B cell (primary cell): ENCODE measurements at regions not wholly inside any gene's neighbourhood (a gene's known extent, or its start where the extent isn't known, plus 50 kb on each side); places are given as distances from the start of the nearest gene placed in this dataset.
"Not testable (repeated sequence)": the region's sequence is repeated elsewhere in the genome, so short reads cannot be mapped to it uniquely, and the experiment has no call there.

Experiments used
- ATAC-seq: fragments of 200-7000 bp; cut with Tn5 transposase; one replicate; pipeline ENCODE4 v1.10.0; 2021; ENCODE audit warnings: low read depth, mild to moderate bottlenecking, moderate number of reproducible peaks, moderate library complexity
- CTCF ChIA-PET: fragments of 350-600 bp; sonication (Branson Sonifier 250); formaldehyde crosslinking; loops from one replicate; lab custom pipeline; 2021; ENCODE audit warnings: antibody characterized with exemption, inconsistent platforms; lab: Charles Lee
- POLR2A ChIA-PET: fragments of 350-600 bp; sonication (Branson Sonifier 250); formaldehyde crosslinking; loops from one replicate; lab custom pipeline; 2021; ENCODE audit warnings: antibody characterized with exemption; lab: Charles Lee
- DNase-seq: peaks from one replicate; pipeline ENCODE4 v3.0.0; 2013
- H2AFZ ChIP-seq: 2 replicates; pipeline ENCODE4 v1.6.1; 2012; ENCODE audit warnings: mild to moderate bottlenecking, low read depth, low read length; ENCODE audit not compliant: insufficient read depth, poor library complexity, severe bottlenecking
- H3K27ac ChIP-seq, 2 donors: 1 replicate in 1 of 2; 2 replicates in 1 of 2; pipeline ENCODE4 v1.5.1; 2012 to 2013; ENCODE audit warnings: low read length in 2 of 2, mild to moderate bottlenecking in 2 of 2, moderate library complexity in 1 of 2
- H3K27me3 ChIP-seq, 4 experiments: fragments of 200-600 bp in 1 of 4; sonication (generic) in 1 of 4; replicated peaks in 1 of 4; 1 replicate in 2 of 4; 2 replicates in 2 of 4; pipeline versions ENCODE4 v1.6.1 to v1.7.0; 2013 to 2016; ENCODE audit warnings: low read length in 3 of 4, mild to moderate bottlenecking in 2 of 4, mixed read lengths in 1 of 4, moderate library complexity in 1 of 4; ENCODE audit not compliant: insufficient read depth in 4 of 4, control insufficient read depth in 3 of 4; ENCODE audit errors: control extremely low read depth in 1 of 4
- H3K36me3 ChIP-seq, 2 experiments: replicated peaks in 1 of 2; 1 replicate in 1 of 2; 2 replicates in 1 of 2; pipeline versions ENCODE4 v1.6.1 to v1.7.1; 2013; ENCODE audit warnings: low read length in 1 of 2; ENCODE audit not compliant: insufficient read depth in 2 of 2, control insufficient read depth in 1 of 2; ENCODE audit errors: control extremely low read depth in 1 of 2, extremely low read depth in 1 of 2
- H3K4me1 ChIP-seq, 2 donors: fragments of 200-600 bp in 1 of 2; sonication (generic) in 1 of 2; 1 replicate in 1 of 2; 2 replicates in 1 of 2; pipeline versions ENCODE4 v1.5.1 to v1.6.1; 2013 to 2017; ENCODE audit warnings: low read length in 2 of 2; ENCODE audit not compliant: control insufficient read depth in 2 of 2, insufficient read depth in 2 of 2
- H3K4me2 ChIP-seq: replicated peaks from 2 replicates; pipeline ENCODE3; 2012; ENCODE audit warnings: mild to moderate bottlenecking, low read depth, low read length; ENCODE audit not compliant: poor library complexity, severe bottlenecking
- H3K4me3 ChIP-seq, 5 experiments: fragments of 200-600 bp in 1 of 5; sonication (generic) in 1 of 5; 1 replicate in 3 of 5; 2 replicates in 2 of 5; pipeline versions ENCODE4 v1.5.1 to v1.7.0; 2011 to 2016; ENCODE audit warnings: low read length in 4 of 5, mild to moderate bottlenecking in 4 of 5, low read depth in 2 of 5, control low read depth in 1 of 5, moderate library complexity in 1 of 5; ENCODE audit not compliant: insufficient read depth in 1 of 5; ENCODE audit errors: control extremely low read depth in 1 of 5, extremely low read depth in 1 of 5
- H3K79me2 ChIP-seq: fragments of 200-600 bp; sonication (generic); one replicate; pipeline ENCODE4 v1.6.0; 2016; ENCODE audit warnings: low read length; ENCODE audit not compliant: control insufficient read depth, insufficient read depth
- H3K9ac ChIP-seq: fragments of 200-600 bp; sonication (generic); 2 replicates; pipeline ENCODE4 v1.6.1; 2017; ENCODE audit warnings: mild to moderate bottlenecking, low read length, moderate library complexity
- H3K9me3 ChIP-seq, 3 donors: one replicate each; pipeline versions ENCODE4 v1.6.1 to v1.7.1; 2013; ENCODE audit warnings: low read length in 2 of 3; ENCODE audit not compliant: control insufficient read depth in 2 of 3, insufficient read depth in 1 of 3; ENCODE audit errors: control extremely low read depth in 1 of 3
- H4K20me1 ChIP-seq: 2 replicates; pipeline ENCODE4 v1.6.0; 2012; ENCODE audit warnings: mild to moderate bottlenecking, low read length; ENCODE audit not compliant: insufficient read depth, control insufficient read depth, poor library complexity, severe bottlenecking
- H3K27ac Mint-ChIP-seq: one replicate; pipeline ENCODE4 v1.8.0; 2021; ENCODE audit warnings: mixed read lengths
- H3K27me3 Mint-ChIP-seq: one replicate; pipeline ENCODE4 v1.8.0; 2021; ENCODE audit warnings: mixed read lengths
- H3K4me1 Mint-ChIP-seq: one replicate; pipeline ENCODE4 v1.8.0; 2021; ENCODE audit warnings: mixed read lengths
- H3K4me3 Mint-ChIP-seq: one replicate; pipeline ENCODE4 v1.8.0; 2021; ENCODE audit warnings: mixed read lengths
- H3K9me3 Mint-ChIP-seq: one replicate; pipeline ENCODE4 v1.8.0; 2022; ENCODE audit warnings: mixed read lengths; ENCODE audit not compliant: insufficient read depth
- EZH2 ChIP-seq: IDR thresholded peaks from 2 replicates; pipeline ENCODE4 v1.6.1; 2012; ENCODE audit warnings: borderline replicate concordance, low read depth, mild to moderate bottlenecking, moderate library complexity, low read length; ENCODE audit not compliant: insufficient read depth, poor library complexity, severe bottlenecking
- WGBS: methylation state at CpG from one replicate; pipeline ENCODE4 v1.1.5; 2013; ENCODE audit warnings: missing lambda C conversion rate; ENCODE audit not compliant: insufficient coverage; 5-methylcytosine and 5-hydroxymethylcytosine counted together
- intact Hi-C: fragments of 100-400 bp; cut with micrococcal nuclease; formaldehyde crosslinking; loops from one replicate; pipeline ENCODE4 v1.10.0; 2022
- TF ChIP-seq, protein P1 (sequence below): fragments of 200-600 bp; IDR thresholded peaks from one replicate; pipeline ENCODE4 v1.8.0; 2022; ENCODE audit warnings: antibody characterized with exemption, mild to moderate bottlenecking

GRCh38 chr15:87739866-87740265 lies 516.7 kb downstream of the NTRK3 start:
- Histone ChIP-seq H3K9ac (no peak overlapping the region), H3K4me3 (no peak overlapping the region), H2AFZ (no peak overlapping the region), H3K27ac (no peak overlapping the region), H3K36me3 (no peaks in the 10 kb centered on the region), H3K27me3 (no peaks in the 10 kb centered on the region), H4K20me1 (no peaks in the 10 kb centered on the region), H3K9me3 (peaks cover 0 to 5% (median 0%) of the 10 kb centered on the region in 3 donors), H3K79me2 (no peaks in the 10 kb centered on the region), H3K4me2 (no peak overlapping the region), H3K4me1 (no peaks in the 10 kb centered on the region)
- no peak for ATAC-seq
- intact Hi-C loops, result no loop called here
- ChIA-PET CTCF (no interaction called here), POLR2A (no interaction called here)
- Mint-ChIP-seq H3K27me3 (no peaks in the 10 kb centered on the region), H3K4me1 (no peaks in the 10 kb centered on the region), H3K9me3 (no peaks in the 10 kb centered on the region), H3K4me3 (no peak overlapping the region), H3K27ac (no peak overlapping the region)
- no peak for DNase-seq
- TF ChIP-seq EZH2, result no peak
- TF ChIP-seq, protein P1, sequence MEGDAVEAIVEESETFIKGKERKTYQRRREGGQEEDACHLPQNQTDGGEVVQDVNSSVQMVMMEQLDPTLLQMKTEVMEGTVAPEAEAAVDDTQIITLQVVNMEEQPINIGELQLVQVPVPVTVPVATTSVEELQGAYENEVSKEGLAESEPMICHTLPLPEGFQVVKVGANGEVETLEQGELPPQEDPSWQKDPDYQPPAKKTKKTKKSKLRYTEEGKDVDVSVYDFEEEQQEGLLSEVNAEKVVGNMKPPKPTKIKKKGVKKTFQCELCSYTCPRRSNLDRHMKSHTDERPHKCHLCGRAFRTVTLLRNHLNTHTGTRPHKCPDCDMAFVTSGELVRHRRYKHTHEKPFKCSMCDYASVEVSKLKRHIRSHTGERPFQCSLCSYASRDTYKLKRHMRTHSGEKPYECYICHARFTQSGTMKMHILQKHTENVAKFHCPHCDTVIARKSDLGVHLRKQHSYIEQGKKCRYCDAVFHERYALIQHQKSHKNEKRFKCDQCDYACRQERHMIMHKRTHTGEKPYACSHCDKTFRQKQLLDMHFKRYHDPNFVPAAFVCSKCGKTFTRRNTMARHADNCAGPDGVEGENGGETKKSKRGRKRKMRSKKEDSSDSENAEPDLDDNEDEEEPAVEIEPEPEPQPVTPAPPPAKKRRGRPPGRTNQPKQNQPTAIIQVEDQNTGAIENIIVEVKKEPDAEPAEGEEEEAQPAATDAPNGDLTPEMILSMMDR, result no peak
- 90% methylated on average over 2 of the region's 2 CpGs for WGBS

DNA sequence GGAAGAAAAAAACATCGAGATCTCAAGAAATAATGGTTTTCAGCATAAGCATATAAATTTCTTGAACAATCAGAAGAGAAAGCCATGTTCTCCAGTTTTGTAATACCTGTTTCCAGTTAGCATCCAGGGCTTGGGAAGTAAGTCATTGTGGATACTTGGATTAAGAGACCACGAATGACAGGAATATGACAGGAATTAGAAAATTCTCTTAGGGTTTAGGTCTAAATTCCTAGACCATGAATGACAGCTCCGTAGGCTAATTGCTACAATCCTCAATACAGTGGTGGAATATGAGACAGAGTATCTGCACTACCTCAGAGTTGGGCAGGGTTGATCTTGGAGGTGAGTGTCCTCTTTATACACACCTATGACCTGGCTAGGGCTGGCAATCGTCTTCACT lies 517.5 kb downstream of the NTRK3 start:
- TF ChIP-seq, protein P1, result no peak
- H3K27me3 ChIP-seq, result no peaks in the 10 kb centered on the region
- H3K27ac Mint-ChIP-seq, result no peak overlapping the region
- no peak for ATAC-seq
- ChIA-PET CTCF (no interaction called here), POLR2A (no interaction called here)
- no peak overlapping the region for H3K4me3 Mint-ChIP-seq
- H2AFZ ChIP-seq, result no peak overlapping the region
- H3K9ac ChIP-seq, result no peak overlapping the region
- intact Hi-C loops, result no loop called here
- H3K9me3 Mint-ChIP-seq, result no peaks in the 10 kb centered on the region
- no peaks in the 10 kb centered on the region for H3K4me1 Mint-ChIP-seq
- 50% methylated on average over 2 of the region's 4 CpGs for WGBS
- H3K36me3 ChIP-seq, result no peaks in the 10 kb centered on the region
- H4K20me1 ChIP-seq, result no peaks in the 10 kb centered on the region
- H3K27ac ChIP-seq, result no peak overlapping the region
- H3K4me3 ChIP-seq, result no peak overlapping the region
- no peak overlapping the region for H3K4me2 ChIP-seq
- peaks cover 0 to 7% (median 0%) of the 10 kb centered on the region in 3 donors for H3K9me3 ChIP-seq
- H3K4me1 ChIP-seq, result no peaks in the 10 kb centered on the region
- H3K79me2 ChIP-seq, result no peaks in the 10 kb centered on the region
- no peak for DNase-seq
- no peaks in the 10 kb centered on the region for H3K27me3 Mint-ChIP-seq

GRCh38 chr15:87737460-87737859 lies 519.1 kb downstream of the NTRK3 start:
- not testable (repeated sequence) for H3K27ac ChIP-seq, H3K4me1 Mint-ChIP-seq, H3K4me3 Mint-ChIP-seq

More at GRCh38 chr15:87737460-87737859, 519.1 kb downstream of the NTRK3 start:
- CTCF ChIA-PET, H3K4me3 ChIP-seq, POLR2A ChIA-PET, H3K9me3 ChIP-seq, H4K20me1 ChIP-seq, intact Hi-C loops, H3K4me2 ChIP-seq, DNase-seq, H3K79me2 ChIP-seq, ATAC-seq, H3K9ac ChIP-seq, H3K27me3 ChIP-seq, H3K27ac Mint-ChIP-seq, H3K4me1 ChIP-seq, H3K9me3 Mint-ChIP-seq, H3K27me3 Mint-ChIP-seq, H3K36me3 ChIP-seq, H2AFZ ChIP-seq: not testable (repeated sequence)
- WGBS, result no CpG with 5 or more reads among the region's 4 CpGs
